Smooth muscle cell of the brain vasculature (primary cell): ENCODE measurements at regions not wholly inside any gene's neighbourhood (a gene's known extent, or its start where the extent isn't known, plus 50 kb on each side); places are given as distances from the start of the nearest gene placed in this dataset.
"Not testable (repeated sequence)": the region's sequence is repeated elsewhere in the genome, so short reads cannot be mapped to it uniquely, and the experiment has no call there.

Source experiments
- DNase-seq: peaks from one replicate; pipeline ENCODE4 v3.0.0-alpha.2; 2012; ENCODE audit warnings: low read depth, low spot score

DNA sequence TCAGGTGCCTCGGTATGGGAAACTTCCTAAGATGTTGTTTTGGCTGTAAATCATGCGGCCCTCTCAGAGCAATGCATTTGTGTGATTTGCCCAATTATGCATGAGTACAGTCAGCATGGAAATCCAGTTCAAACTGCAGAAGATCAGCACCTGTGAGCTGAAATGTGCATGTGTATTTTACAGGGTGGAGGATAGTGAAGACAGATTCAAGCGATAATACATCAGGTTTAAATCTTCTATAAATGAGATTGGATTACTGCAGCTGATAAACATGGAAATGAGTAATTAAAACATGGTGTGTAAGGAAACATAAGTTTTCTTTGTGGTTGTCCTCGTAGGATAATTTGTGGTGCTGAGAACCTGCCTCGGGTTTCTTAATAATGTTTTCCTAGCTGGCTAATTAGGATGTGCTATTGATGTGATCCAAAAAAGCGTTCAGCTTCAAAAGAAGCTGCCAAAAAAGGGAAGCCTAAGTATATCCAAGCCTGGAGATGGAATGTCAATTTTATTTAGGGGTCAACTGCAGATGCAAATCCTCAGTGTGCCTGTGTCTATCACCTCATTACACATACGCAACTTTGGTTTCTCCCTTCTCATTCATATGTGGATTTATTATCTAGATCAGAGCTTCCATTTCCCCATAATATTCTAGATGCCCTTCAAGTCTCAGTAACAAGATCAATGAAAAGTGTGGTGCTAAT is 117.1 kb upstream of the CCDC28A start:
- DNase-seq = no peak

DNA sequence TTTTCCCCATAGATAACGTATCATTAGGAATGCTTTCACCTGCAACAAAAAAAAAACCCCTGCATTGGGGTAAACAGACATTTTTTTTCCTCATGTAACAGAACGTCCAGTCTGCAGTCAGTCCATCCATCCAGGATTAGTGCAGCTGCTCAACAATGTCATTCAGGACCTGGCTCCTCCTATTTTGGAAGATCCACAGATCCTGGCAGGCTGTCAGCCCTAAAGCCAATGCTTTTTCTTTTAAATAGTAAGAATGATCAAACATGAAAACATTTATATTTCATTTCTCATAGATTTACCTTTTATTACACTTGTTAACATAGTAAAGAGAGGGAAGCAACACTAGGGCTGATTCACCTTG is 116.5 kb upstream of the CCDC28A start:
- no peak for DNase-seq

DNA sequence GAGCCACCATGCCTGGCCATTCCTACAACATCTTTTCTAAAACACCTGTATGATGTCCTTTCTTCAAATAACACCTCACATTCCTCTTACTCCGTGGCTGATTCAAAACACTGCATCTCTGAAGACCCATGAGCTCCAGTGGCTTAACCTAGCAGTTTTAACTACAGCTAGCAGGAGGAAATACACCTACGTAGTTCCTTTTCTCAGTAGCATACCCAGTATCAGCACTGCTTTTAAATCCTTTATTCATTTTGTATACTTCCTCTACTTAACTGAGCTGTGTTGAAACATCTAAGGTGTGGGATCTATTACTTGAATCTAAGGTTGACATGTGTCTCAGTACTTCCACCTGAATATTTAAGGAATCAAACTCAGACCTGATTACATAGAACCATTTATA is 113.6 kb upstream of the CCDC28A start:
- DNase-seq = no peak

DNA sequence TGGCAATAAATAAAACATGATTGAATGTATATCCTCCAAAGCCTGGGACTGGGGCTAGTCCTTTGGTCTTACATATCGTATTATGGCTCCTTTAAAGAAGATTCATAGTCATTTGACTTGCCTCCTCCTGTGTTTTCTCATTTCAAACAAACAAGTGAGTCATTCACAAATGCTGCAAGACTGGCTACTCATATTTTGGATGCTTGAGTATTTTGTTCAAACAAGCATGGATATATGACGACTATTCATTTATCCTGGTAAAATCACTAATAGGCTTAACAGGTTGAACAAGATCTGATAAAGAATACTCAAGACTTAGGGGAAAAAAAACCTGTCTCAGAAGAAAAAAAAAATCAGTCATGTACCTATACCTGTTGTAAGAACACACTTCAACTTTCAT is 111.1 kb upstream of the CCDC28A start:
- DNase-seq = no peak

DNA sequence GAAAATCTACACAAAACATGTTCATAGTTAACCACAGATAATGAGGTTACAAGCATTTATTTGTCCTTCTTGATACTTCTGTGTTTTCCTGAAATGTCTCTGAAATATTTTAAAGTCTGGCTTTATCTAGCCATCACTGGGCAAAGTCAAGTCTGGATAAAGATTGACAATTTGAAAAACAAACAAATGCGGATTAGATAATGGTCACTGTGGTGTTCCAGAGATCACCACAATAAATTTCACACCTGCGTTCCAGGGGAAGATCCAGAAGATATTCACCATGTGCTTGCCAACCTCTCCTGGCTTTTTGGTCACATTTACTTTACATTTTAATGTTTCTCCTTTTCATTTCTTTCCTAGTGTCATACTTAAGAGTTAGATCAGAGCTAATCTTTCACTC is 109.7 kb upstream of the CCDC28A start:
- no peak for DNase-seq

DNA sequence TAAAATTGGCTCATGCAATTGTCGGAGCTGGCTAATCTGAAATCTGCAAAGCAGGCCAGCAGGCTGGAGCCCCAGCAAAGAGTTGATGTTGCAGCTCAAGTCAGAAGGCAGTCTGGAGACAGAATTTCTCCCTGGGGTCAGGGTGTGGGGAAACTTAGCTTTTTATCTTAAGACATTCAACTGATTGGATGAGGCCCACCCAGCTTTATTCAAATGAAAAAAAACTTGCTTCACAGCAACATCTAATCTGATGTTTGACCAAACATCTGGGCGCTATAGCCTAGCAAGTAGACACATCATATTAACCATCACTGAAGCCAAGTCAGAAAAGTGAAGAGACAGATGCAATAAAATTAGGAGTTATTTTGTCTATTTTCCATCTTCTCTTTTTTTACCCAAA is 108.8 kb upstream of the CCDC28A start:
- DNase-seq = no peak

DNA sequence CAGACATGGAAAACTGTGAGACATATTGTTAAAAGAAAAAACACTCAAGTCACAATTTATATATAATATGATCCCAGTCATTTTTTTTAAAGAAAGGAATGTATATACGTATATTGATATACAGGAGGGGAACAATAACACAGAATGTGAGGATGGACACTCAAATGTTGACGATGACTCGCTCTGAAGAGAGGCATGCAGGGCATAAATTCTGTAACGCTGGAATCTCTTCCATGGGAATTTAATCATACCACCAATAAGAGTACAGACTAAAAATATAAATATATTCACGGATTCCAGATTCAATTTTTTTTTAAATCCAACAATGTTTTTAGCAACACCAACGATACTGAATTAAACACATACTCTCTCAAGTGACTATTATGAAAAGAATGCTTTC is 106.9 kb upstream of the CCDC28A start:
- DNase-seq = no peak

DNA sequence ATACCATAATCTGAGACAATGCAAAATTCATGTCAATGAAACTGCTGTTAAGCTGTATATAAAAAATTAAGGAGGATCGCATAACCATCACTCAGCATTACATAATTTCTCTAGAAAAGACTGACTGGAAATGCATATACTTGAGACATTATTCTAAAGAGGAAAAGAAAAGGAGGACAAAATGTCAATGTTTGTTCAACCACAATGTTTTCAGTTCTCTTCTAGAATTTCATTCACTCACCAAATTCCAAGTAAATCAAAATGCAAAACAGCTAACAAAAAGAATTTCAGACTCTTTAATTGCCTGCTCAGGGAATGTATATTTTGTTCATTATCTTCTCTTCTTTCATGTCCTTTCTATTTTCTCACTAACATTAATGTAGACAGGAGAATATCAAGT is 106.2 kb upstream of the CCDC28A start:
- no peak for DNase-seq

DNA sequence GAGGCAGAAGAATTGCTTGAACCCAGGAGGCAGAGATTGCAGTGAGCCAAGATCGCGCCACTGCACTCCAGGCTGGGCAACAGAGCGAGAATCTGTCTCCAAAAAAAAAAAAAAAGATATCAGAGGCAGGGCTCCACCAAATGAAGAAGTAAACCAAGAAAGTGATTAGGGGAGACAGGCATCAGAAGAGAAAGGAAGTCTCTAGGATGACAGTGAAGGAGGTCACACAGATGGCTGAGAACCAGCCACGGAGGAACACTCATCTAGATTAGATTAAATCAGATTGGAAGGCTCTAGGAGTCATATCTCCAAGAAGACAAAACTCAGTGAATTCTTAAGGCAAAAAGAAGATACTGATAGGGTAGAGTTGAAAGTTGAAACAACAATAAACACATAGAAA is 102.2 kb upstream of the CCDC28A start:
- no peak for DNase-seq

DNA sequence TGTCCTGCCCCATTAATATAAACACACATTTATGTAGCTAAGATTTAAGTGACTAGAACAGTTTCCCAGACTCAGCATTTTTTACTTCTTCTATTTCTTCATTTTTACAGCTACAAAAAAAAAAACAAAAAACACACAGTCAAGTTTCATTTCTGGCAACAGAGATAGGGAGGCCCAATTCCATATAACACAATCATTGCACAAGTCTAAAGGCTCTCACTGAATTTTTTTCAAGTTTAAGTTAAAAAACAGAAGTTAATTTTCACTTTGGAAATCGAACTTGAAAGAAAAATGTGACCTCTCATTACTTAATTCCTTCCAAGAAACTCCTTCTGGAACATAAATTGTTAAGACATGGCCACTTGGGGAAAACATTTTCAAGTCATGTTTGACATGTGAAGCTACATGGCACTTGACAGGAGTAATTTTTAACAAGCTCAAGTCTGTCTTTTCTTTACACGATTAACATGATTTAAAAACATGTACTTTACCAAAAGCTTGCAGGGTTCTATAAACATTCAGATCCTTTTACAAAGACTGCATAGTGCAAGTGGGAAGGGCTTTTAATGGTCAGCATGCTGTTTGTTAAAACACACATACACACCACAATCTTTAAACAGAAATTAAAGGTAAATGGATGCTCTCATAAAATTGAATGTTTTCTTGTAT is 100.1 kb upstream of the CCDC28A start:
- no peak for DNase-seq

DNA sequence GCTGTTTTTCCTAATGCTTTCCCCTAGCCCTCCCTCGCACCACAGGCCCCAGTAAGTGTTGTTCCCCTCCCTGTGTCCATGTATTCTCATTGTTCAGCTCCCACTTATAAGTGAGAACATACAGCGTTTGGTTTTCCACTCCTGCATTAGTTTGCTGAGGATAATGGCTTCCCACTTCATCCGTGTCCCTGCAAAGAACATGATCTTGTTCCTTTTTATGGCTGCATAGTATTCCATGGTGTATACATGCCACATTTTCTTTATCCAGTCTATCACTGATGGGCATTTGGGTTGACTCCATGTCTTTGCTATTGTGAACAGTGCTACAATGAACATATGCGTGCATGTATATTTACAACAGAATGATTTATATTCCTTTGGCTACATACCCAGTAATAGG is 99.1 kb upstream of the CCDC28A start:
- not testable (repeated sequence) for DNase-seq

DNA sequence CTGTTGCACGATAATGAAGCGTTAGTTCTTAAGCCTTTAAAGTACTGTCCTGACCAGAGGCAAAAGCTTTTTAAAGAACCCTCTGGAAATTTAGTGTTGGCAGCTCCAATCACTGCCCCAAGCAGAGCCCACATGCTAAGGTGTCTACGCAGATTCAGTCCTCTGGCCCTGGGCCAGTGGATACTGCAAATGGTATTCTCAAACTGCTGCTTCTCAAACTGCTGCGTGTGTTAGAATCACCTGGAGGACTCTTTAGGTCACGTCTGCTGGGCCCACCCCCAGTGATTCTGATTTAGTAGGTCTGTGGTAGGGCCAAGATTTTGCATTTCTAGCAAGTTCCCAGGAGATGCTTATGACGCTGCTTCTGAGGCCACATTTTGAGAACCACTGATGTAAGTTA is 96.0 kb upstream of the CCDC28A start:
- no peak for DNase-seq

DNA sequence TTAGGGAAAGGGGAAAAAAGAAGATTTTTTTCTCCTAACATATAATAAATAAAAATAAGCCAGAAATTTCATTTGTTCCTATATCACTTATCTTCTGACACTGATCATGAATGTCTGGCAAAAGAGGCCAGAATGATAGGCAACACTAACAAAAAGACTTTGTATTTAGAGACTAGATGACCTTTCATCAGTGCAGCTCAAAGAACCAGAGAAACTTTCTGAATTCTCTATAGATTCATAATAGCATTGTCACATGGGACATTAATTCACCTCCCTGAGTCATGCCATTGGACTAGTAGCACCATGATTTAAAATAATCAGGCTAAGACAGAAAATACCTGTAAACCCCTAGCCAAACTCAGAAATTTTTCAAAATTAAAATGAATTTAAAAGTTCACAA is 95.4 kb upstream of the CCDC28A start:
- no peak for DNase-seq

DNA sequence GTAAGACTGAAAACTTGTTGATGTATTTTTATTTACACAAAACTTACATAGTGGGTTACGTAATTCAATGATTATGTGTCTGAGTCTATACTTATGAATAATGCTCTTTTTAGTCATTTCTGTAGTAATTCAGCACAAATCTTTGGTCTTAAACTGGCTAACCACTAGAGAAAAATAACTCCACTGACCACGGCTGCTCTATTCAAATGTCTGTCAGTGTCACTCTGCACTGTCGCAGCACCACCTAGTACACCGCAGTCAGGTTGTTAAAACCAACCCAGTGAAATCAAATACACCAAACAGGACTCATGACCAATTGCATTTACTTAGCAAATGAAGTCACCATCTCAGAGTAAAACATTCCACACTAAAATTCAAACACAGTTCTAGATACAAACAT is 93.5 kb upstream of the CCDC28A start:
- DNase-seq = no peak

DNA sequence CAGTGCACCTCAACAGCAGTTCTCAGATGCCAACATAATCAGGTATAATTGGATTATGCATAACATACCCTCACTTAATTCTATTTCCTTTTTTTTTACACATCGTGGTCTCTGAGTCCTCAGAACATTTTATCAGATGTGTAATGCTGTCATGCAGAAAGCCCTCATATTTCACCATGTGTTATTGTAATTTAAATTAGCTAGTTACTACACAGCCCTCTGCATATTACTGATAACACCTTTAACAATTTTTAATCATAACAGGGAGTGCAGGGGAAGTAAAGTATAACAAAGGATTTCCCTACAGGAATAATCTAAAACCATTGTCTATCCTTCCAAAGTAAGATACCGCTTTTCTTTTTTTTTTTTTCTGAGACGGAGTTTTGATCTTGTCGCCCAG is 91.9 kb upstream of the CCDC28A start:
- DNase-seq = no peak

DNA sequence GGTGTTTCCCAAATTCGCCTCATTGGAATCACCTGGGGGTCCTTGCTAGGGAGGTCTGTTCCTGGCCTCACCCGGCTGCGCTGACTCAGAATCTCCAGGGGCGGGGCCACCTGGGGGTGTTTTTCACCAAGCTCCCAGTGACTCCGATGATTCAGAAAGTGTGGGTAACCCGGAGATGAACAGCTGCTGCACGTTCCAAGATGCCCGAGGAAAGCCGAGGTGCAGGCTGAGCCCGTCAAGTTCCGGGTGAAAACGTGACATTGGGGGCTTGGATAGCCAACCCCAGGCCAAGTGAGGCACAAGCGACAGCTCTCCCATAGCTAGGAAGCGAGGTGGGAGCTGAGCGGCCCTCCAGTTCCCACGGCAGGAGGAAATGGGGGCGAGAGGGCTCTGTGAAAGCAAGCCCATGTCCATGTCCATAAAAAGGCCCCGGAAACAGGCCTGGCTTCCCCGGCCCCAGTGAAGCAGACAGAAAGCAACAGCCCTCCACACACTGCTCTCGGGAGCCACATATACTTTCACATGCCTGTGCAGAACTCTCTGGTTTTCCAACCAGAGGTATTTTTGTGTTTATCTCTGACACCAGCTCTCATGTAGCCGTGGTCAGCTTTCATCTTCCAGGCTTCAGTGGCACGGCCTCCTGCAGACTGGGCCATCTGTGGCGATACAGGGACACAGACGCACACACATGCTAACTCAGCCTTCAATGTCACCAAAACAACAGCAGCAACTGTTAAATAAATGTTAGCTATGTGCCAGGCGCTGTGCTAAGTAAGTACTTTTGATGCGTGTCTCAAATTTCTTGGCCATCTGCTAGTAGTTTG is 90.7 kb upstream of the CCDC28A start:
- DNase-seq = no peak

DNA sequence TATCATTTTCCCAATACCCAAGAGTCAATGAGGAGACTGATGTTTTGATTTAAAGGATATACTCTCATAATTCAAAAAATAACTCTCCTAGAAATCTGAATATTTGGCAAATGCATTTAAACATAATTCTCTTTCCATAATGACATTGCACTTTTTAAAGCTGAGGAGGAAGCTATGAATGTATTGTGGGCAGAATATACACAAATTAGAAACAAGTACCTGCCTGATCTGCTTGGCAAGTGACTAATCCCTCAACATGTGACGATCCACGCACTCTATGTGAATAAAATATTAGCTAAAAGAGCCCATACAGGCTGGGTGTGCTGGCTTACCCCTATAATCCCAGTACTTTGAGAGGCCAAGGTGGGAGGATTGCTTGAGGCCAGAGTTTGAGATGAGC is 88.3 kb upstream of the CCDC28A start:
- DNase-seq = no peak

DNA sequence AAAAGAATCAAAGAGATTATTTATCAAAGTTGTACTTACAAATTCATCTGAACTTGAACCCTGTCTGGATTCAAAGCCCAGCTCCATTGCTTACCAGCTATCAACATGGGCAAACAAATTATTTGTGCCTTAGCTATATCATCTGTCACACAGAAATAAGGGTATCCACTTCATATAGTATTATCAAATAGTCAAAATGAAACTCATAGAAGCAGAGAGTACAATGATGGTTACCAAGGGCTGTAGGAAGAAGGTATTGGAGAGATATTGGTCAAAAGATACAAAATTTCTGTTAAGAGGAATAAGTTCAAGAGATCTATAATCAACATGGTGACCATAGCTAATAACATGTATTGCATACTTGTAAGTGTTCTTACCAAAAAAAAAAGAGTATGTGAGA is 87.8 kb upstream of the CCDC28A start:
- DNase-seq = no peak

DNA sequence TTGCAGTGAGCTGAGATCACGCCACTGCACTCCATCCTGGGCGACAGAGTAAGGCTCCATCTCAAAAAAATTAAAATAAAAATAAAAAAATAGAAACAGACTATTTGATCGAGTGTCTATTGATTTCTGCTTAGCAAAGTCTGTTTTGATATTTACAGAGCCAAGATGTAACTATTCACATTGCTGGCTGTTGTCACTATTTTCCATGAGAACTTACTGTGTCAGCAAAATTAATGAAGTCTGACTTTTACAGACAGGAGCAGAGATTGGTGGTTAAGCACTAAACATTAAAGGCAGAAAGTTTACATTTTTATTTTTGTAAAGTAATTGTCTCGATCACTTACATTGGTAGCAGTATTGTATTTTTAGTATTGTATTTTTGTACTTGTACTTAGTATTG is 85.0 kb upstream of the CCDC28A start:
- no peak for DNase-seq

DNA sequence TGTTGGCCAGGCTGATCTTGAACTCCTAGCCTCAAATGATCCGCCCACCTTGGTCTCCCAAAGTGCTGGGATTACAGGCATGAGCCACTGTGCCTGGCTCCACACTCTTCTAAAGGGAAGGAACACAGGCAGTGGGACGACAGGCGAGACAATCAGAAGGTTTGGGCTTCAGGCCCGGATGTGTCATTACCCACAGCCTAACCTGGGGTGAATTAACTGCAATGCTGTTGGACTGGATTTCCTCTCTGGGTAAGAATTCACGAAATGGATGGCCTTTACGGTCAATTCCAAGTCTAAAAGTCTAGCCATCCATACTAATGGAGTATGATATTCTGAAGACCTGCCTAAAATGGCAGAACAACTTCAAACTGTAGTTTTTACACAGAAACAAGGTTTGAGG is 83.7 kb upstream of the CCDC28A start:
- DNase-seq = no peak

DNA sequence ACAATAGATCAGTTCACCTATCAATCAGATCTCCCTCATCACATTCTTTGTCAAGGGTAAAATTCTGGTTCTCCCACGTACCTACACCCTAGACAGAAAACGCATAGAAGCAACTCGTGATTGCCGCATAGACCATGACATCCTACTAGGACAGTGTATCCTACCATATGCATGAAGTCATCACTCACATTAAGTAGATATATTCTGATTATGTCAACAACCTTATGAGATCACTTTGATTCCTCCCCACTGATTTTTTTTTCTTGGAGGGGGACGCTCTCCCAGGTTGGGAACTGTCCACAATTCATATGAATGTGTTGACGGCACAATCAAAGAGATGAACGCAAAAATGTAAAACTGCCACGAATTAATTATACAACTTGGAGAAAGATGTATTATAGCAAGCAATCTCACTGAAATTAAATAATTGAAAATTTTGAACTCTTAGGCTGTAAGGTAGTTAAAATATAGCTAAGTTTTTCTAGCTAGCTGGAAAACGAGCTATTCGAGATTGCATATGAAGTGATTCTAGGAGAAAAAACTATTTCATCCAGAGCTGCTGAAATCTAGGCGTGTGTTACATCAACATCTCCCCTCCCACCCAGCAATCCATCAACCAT is 82.5 kb upstream of the CCDC28A start:
- no peak for DNase-seq

DNA sequence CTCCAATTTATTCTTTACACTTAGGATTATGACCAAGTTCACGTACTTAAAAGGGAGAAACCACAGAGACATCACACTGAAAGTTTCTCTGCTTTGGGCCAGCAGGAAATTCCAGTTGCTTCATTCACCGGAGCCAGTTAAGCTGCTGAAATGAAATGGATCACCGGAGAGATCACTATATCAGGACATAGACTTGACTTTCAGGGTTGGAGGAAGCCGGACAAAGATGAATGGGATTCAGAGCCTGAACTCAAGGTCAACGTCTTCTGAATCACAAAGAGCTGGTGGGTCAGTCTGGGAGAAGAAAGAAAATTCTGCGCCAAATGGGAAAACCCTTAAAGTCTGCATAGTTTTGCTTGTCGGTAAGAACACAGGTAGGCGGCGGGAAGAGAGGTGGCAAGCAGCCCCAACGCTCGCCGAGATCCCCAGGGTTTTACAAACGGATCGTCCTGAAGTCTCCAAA is 81.9 kb upstream of the CCDC28A start:
- no peak for DNase-seq
